HUDEP-2 (cell line): ENCODE measurements at regions not wholly inside any gene's neighbourhood (a gene's known extent, or its start where the extent isn't known, plus 50 kb on each side); places are given as distances from the start of the nearest gene placed in this dataset.

Experiments
- DNase-seq, 76 experiments: peaks; one replicate each; lab custom pipeline; 2025; ENCODE audit not compliant: unreplicated experiment in 76 of 76; lab: John Stamatoyannopoulos, UW

DNA sequence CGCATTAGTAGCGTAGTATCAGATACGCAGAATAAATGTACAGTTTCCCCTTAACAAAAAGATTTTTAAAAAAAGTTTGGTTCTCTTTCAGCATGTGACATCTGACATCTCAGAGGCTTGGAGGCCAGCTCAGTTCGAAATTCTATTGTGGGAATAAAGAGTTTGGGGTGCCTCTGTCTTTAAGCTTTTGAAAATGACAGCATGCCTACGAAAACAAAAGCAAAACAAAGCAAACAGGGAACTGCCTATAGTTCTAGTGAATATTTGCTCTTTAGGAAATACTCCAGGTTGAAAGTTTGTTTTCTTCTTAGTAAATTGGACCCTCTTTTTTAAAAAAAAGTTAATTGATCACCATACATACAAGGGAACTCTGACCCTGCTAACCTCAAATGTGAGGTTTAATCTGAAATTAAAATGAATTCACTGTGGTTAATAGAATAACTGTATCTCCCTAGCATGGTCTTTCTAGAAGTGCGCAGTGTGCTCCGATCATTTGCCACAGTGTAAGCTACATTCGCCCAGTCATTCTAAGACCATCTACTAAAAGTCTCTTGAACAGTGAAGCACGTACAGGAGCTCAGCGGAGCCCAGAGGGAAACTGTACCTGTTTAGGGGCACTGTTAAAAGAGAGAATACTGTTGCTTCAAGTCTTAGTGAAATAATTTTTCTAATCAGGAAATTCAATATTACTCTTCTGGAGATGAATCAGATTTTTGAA is 347.0 kb upstream of the CDH2 start:
- DNase-seq, result no peak

- no peak for DNase-seq
Observed at GRCh38 chr18:28522236-28522635, 345.3 kb upstream of the CDH2 start.

GRCh38 chr18:28519997-28520396 is 343.1 kb upstream of the CDH2 start:
- DNase-seq, result no peak

GRCh38 chr18:28514699-28515098 is 337.8 kb upstream of the CDH2 start:
- DNase-seq, result no peak

GRCh38 chr18:28512357-28512756 is 335.4 kb upstream of the CDH2 start:
- DNase-seq, result no peak

- no peak for DNase-seq
Observed at GRCh38 chr18:28511413-28511821, 334.5 kb upstream of the CDH2 start.

DNA sequence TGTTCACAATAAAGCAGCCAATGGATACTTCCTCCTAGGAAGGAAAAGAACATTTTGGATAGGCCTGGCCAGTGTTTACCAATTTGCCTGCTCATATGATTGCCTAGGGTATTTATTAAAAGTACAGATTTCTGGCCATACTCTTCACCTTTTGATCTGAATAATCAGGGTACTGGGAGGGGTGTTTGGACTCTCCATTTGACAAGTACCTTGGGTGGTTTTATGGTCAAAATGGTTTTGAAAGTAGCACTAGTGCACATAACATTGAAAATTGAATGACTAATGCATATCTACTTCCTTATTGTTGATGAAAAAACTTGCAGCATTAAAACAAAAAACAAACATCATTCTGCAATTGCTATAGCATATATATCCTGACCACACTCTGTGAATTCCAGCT is 333.3 kb upstream of the CDH2 start:
- no peak for DNase-seq

GRCh38 chr18:28504066-28504465 is 327.1 kb upstream of the CDH2 start:
- DNase-seq, result no peak

GRCh38 chr18:28494151-28494550 is 317.2 kb upstream of the CDH2 start:
- no peak for DNase-seq

- DNase-seq, result no peak
Observed at GRCh38 chr18:28485918-28486317, 309.0 kb upstream of the CDH2 start.

GRCh38 chr18:28485210-28485801 is 308.4 kb upstream of the CDH2 start:
- no peak for DNase-seq

- DNase-seq, result no peak
Observed at GRCh38 chr18:28478531-28478930, 301.6 kb upstream of the CDH2 start.

DNA sequence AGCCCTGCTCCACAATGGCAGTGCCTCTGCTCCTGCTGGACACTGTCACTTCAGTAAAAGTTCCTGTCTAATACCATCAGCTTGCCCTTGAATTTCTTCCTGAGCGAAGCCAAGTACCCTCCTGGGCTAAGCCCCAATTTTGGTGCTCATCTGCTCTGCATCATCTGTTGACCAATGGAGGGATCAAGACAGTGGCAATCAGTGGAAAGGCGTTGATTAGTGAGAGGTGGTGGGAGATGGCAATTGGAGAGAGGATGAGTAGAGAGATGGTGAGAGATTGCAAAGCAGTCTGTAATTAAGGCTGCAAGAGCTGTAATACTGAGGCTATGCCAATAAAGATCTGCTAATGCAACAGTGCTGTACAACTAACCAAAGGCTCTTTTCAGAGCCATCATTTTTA is 299.4 kb upstream of the CDH2 start:
- DNase-seq, result no peak

- DNase-seq, result no peak
Observed at GRCh38 chr18:28469946-28470345, 293.0 kb upstream of the CDH2 start.

DNA sequence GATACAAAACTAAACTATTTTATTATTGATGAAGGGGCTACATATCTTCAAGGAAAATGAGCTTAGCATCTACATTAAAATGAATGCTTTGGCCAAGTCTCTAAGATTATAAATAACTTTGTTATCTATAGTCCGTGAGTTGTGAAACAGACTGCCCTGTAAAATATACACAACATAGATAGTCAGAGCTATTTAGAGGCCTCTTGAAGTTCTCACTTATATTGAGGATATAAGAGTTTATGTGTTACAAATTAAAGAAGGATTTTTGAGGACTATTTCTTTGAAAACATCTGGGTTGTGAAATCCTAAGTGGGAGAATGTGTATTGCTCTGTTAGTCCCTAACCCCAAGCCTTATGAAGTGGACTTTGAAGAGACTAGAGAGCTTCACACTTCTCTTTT is 292.0 kb upstream of the CDH2 start:
- no peak for DNase-seq

DNA sequence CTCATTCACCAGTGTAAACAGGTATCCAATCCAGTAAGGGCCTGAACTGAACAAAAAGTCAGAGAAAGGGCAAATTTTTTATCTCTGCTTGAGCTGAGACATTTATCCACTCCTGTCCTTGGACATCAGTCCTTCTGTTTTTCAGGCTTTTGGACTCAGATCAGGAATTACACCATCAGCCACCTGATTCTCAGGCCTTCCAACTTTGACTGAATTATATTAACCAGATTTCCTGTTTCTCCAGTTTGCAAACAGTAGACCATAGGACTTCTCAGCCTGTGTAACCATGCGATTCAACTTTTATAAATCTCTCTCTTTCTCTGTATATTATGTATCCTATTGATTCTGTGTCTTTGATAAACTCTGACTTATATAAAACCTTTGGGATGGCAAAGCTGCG is 289.3 kb upstream of the CDH2 start:
- DNase-seq, result no peak

GRCh38 chr18:28459587-28459986 is 282.7 kb upstream of the CDH2 start:
- no peak for DNase-seq

DNA sequence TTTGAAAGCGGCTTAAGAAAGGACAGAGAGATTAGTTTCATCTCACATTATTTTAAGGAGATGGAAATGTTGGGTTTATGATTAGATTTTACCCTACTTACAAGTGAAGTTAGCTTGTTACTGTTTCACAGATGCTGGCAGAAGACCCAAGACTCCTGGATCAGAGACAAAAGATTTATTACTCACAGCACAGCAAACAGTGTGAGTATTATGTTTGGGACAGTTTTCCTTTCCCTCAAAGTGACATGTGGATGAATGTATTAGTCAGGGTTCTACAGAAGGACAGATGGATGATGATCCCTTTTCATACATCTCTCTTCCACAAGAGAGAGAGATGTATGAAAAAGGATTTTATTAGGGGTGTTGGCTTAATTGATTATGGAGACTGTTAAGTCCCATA is 281.8 kb upstream of the CDH2 start:
- DNase-seq, result no peak

DNA sequence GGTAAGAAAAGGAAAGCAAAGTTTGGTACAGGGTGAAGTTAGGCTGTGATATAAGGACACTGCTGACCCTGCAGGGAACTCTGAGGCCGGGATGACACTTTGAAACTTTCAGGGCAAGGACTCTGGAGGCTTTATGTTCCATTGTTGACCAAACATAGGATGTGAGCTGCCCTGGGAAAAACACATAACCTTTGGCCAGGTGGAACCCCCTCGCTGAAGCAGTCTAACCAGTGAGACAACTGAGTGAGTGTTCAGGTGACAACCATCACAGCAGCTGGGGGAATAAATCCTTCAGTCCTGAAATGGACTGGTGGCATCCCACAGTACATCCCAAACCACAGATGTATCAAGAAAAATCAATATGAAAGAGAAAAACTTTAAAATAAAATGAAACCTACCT is 280.9 kb upstream of the CDH2 start:
- no peak for DNase-seq

DNA sequence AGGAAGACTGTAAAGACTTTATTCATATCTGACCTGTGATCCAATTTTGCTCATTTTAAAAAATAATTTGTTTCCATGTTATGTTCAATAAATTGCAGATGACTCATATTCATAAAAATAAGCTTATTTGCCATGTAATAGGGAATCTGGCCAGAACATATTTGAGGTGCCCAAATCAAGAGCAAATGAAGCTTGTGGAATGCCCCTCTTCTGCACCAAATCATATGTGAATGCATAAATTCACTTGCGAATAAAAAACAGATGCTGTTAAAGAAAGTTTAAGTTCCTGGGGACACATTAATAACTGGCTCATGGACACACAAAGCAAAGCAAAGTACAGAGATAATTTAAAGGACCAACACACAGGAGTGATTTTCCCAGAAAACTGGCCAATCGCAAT is 279.0 kb upstream of the CDH2 start:
- DNase-seq, result no peak

GRCh38 chr18:28439870-28440269 is 262.9 kb upstream of the CDH2 start:
- DNase-seq, result no peak

- DNase-seq, result no peak
Observed at GRCh38 chr18:28438381-28438780, 261.5 kb upstream of the CDH2 start.

GRCh38 chr18:28432339-28432738 is 255.4 kb upstream of the CDH2 start:
- no peak for DNase-seq
